HEK293T (cell line): ENCODE measurements at regions not wholly inside any gene's neighbourhood (a gene's known extent, or its start where the extent isn't known, plus 50 kb on each side); places are given as distances from the start of the nearest gene placed in this dataset.
A peak's percentile ranks its signal among the peaks of the same experiment; 100 is the strongest.
"Not testable (repeated sequence)": the region's sequence is repeated elsewhere in the genome, so short reads cannot be mapped to it uniquely, and the experiment has no call there.

Source experiments
- CTCF ChIA-PET: fragments of 350-600 bp; formaldehyde crosslinking; extraction: SDS; loops from one replicate; lab custom pipeline; 2021; ENCODE audit warnings: antibody characterized with exemption, inconsistent platforms; lab: Yijun Ruan, JAX
- POLR2A ChIA-PET: fragments of 350-600 bp; formaldehyde crosslinking; extraction: SDS; loops from one replicate; lab custom pipeline; 2020; ENCODE audit warnings: antibody characterized with exemption, inconsistent platforms; lab: Yijun Ruan, JAX
- DNase-seq: peaks from one replicate; pipeline ENCODE4 v3.0.0; 2012; ENCODE audit warnings: mixed read lengths; ENCODE audit errors: extremely low spot score
- ARNT ChIP-seq: fragments of 450-650 bp; IDR thresholded peaks from 2 replicates; pipeline ENCODE4 v1.6.1; 2017; ENCODE audit warnings: mild to moderate bottlenecking
- BHLHE40 ChIP-seq: fragments of 450-650 bp; IDR thresholded peaks from 2 replicates; pipeline ENCODE4 v1.6.1; 2016; ENCODE audit warnings: mild to moderate bottlenecking, moderate library complexity, borderline replicate concordance
- CTBP1 ChIP-seq: fragments of 450-650 bp; IDR thresholded peaks from 2 replicates; pipeline ENCODE4 v1.6.1; 2016; ENCODE audit warnings: borderline replicate concordance
- ELF4 ChIP-seq: fragments of 450-650 bp; IDR thresholded peaks from 2 replicates; pipeline ENCODE4 v1.6.1; 2017; ENCODE audit warnings: antibody characterized with exemption
- FOXA1 ChIP-seq: fragments of 450-650 bp; IDR thresholded peaks from 2 replicates; pipeline ENCODE4 v1.6.1; 2016; ENCODE audit warnings: mild to moderate bottlenecking
- FOXK2 ChIP-seq: fragments of 450-650 bp; IDR thresholded peaks from 2 replicates; pipeline ENCODE4 v1.6.1; 2016; ENCODE audit warnings: mild to moderate bottlenecking
- FOXM1 ChIP-seq: fragments of 450-650 bp; IDR thresholded peaks from 2 replicates; pipeline ENCODE4 v1.6.1; 2017; ENCODE audit warnings: mild to moderate bottlenecking, borderline replicate concordance
- HDGF ChIP-seq: fragments of 450-650 bp; IDR thresholded peaks from 2 replicates; pipeline ENCODE4 v1.6.1; 2017; ENCODE audit warnings: antibody characterized with exemption, borderline replicate concordance
- L3MBTL2 ChIP-seq: fragments of 450-650 bp; conservative IDR thresholded peaks from 2 replicates; pipeline ENCODE4 v1.6.1; 2016; ENCODE audit warnings: mild to moderate bottlenecking
- LEF1 ChIP-seq: fragments of 450-650 bp; IDR thresholded peaks from 2 replicates; pipeline ENCODE4 v1.6.1; 2017; ENCODE audit warnings: mild to moderate bottlenecking, borderline replicate concordance
- NFRKB ChIP-seq: fragments of 450-650 bp; IDR thresholded peaks from 2 replicates; pipeline ENCODE4 v1.6.1; 2016; ENCODE audit warnings: mild to moderate bottlenecking, moderate library complexity
- PKNOX1 ChIP-seq: fragments of 450-650 bp; IDR thresholded peaks from 2 replicates; pipeline ENCODE4 v1.6.1; 2016
- SP1 ChIP-seq: fragments of 450-650 bp; IDR thresholded peaks from 2 replicates; pipeline ENCODE4 v1.6.1; 2017
- SUZ12 ChIP-seq: fragments of 450-650 bp; IDR thresholded peaks from 2 replicates; pipeline ENCODE4 v1.6.1; 2016; ENCODE audit warnings: mild to moderate bottlenecking
- TARDBP ChIP-seq: fragments of 450-650 bp; IDR thresholded peaks from 2 replicates; pipeline ENCODE4 v1.6.1; 2016
- ZNF384 ChIP-seq: fragments of 450-650 bp; IDR thresholded peaks from 2 replicates; pipeline ENCODE4 v1.6.1; 2016

- TF ChIP-seq FOXK2 = peak; percentile 86
- no peak for TF ChIP-seq SP1
- peak; percentile 89 for DNase-seq
- CTCF ChIA-PET = interaction anchor here (1.1 kb wide), 1 partner anchor 256 kb away, joined by 4 read pairs; no protein-coding TSS in a partner anchor
- POLR2A ChIA-PET = no interaction called here
These were observed 81.5 kb upstream of the PPM1B start for GRCh38 chr2:44087036-44087713.

- DNase-seq = no peak
- no peak for TF ChIP-seq L3MBTL2
- TF ChIP-seq ARNT = no peak
- TF ChIP-seq SUZ12 = no peak
- peak; percentile 30; the same call in 1 of the 2 replicates for TF ChIP-seq PKNOX1
- TF ChIP-seq LEF1 = no peak
- ChIA-PET POLR2A (no interaction called here), CTCF (interaction anchor here (0.6 to 1.3 kb wide), 2 partner anchors 96 to 204 kb away, joined by 3 read pairs; no protein-coding TSS in a partner anchor)
These were observed 81.0 kb upstream of the PPM1B start for GRCh38 chr2:44087714-44088092.

- CTCF ChIA-PET, POLR2A ChIA-PET, DNase-seq: not testable (repeated sequence)
These were observed 76.2 kb upstream of the PPM1B start for GRCh38 chr2:44092519-44092918.

GRCh38 chr2:44093970-44094369 is 74.7 kb upstream of the PPM1B start:
- DNase-seq = no peak

GRCh38 chr2:44097322-44097907 is 71.3 kb upstream of the PPM1B start:
- ChIA-PET CTCF (no interaction called here), POLR2A (no interaction called here)
- no peak for DNase-seq
- TF ChIP-seq SUZ12 (no peak), LEF1 (no peak), PKNOX1 (no peak), HDGF (no peak), NFRKB (no peak), L3MBTL2 (no peak), FOXM1 (no peak), BHLHE40 (no peak)

More at GRCh38 chr2:44093970-44094369, 74.7 kb upstream of the PPM1B start:
- ChIA-PET POLR2A (no interaction called here), CTCF (no interaction called here)
- TF ChIP-seq TARDBP (no peak), NFRKB (no peak), FOXA1 (no peak), CTBP1 (no peak), HDGF (no peak), FOXM1 (no peak), BHLHE40 (no peak), LEF1 (no peak), SUZ12 (no peak), ARNT (no peak), L3MBTL2 (no peak), FOXK2 (no peak), ZNF384 (no peak), SP1 (no peak), PKNOX1 (no peak), ELF4 (no peak)

- no peak for DNase-seq
- ChIA-PET CTCF (no interaction called here), POLR2A (no interaction called here)
- TF ChIP-seq SUZ12 = no peak
- TF ChIP-seq ELF4 = no peak
- TF ChIP-seq FOXK2 = no peak
- TF ChIP-seq ZNF384 = no peak
- TF ChIP-seq SP1 = no peak
- no peak for TF ChIP-seq PKNOX1
- no peak for TF ChIP-seq FOXA1
- TF ChIP-seq L3MBTL2 = no peak
- TF ChIP-seq LEF1 = no peak
- TF ChIP-seq BHLHE40 = no peak
- no peak for TF ChIP-seq TARDBP
- no peak for TF ChIP-seq ARNT
- TF ChIP-seq HDGF = no peak
- TF ChIP-seq CTBP1 = no peak
- no peak for TF ChIP-seq FOXM1
- no peak for TF ChIP-seq NFRKB
These were observed 70.6 kb upstream of the PPM1B start for GRCh38 chr2:44098050-44098449.
